H1 (cell line): ENCODE measurements at regions not wholly inside any gene's neighbourhood (a gene's known extent, or its start where the extent isn't known, plus 50 kb on each side); places are given as distances from the start of the nearest gene placed in this dataset.

Experiments used
- CTCF ChIA-PET: fragments of 300-600 bp; sonication (Branson Sonifier 250); formaldehyde crosslinking; loops from one replicate; lab custom pipeline; 2021; ENCODE audit not compliant: partially characterized antibody; lab: Charles Lee
- POLR2A ChIA-PET: fragments of 300-600 bp; sonication (Branson Sonifier 250); formaldehyde crosslinking; loops from one replicate; lab custom pipeline; 2021; ENCODE audit warnings: inconsistent platforms; ENCODE audit not compliant: partially characterized antibody; lab: Charles Lee
- DNase-seq, 2 experiments: peaks; one replicate each; pipeline versions ENCODE4 v3.0.0 to v3.0.0-alpha.2; 2010 to 2022; ENCODE audit warnings: low spot score in 2 of 2, low read depth in 1 of 2, mixed read lengths in 1 of 2
- FAIRE-seq: peaks from 2 replicates; lab custom pipeline; 2011; peaks lifted over from hg19 to GRCh38; lab: Jason Lieb, UNC
- H2AFZ ChIP-seq: 2 replicates; pipeline ENCODE4 v1.8.1; 2012; ENCODE audit warnings: low read length, inconsistent platforms
- H2AK5ac ChIP-seq: 2 replicates; pipeline ENCODE4 v1.6.1; 2013; ENCODE audit warnings: low read depth, low read length
- H2BK120ac ChIP-seq: replicated peaks from 2 replicates; pipeline ENCODE3; 2013; ENCODE audit warnings: low read depth, low read length, inconsistent platforms
- H2BK12ac ChIP-seq: 2 replicates; pipeline ENCODE4 v1.6.1; 2013; ENCODE audit warnings: low read depth, low read length
- H2BK15ac ChIP-seq: 2 replicates; pipeline ENCODE4 v1.6.1; 2013; ENCODE audit warnings: low read length
- H2BK20ac ChIP-seq: 2 replicates; pipeline ENCODE4 v1.6.1; 2013; ENCODE audit warnings: low read length
- H2BK5ac ChIP-seq: 2 replicates; pipeline ENCODE4 v1.6.1; 2013; ENCODE audit warnings: low read depth, low read length
- H3K14ac ChIP-seq: 2 replicates; pipeline ENCODE4 v1.6.1; 2013; ENCODE audit warnings: inconsistent platforms; ENCODE audit not compliant: insufficient read length
- H3K18ac ChIP-seq: 2 replicates; pipeline ENCODE4 v1.6.1; 2013; ENCODE audit warnings: low read length; ENCODE audit errors: extremely low read depth
- H3K23ac ChIP-seq: 2 replicates; pipeline ENCODE4 v1.6.1; 2013; ENCODE audit warnings: inconsistent platforms; ENCODE audit not compliant: insufficient read length
- H3K23me2 ChIP-seq: 2 replicates; pipeline ENCODE4 v1.6.1; 2013; ENCODE audit warnings: low read depth, low read length
- H3K27ac ChIP-seq: 2 replicates; pipeline ENCODE4 v1.6.1; 2011; ENCODE audit warnings: low read depth, low read length, inconsistent platforms
- H3K27me3 ChIP-seq, 4 experiments: replicated peaks in 1 of 4; 1 replicate in 1 of 4; 2 replicates in 3 of 4; pipeline versions ENCODE4 v1.6.1 to v1.8.1; 2011 to 2013; ENCODE audit warnings: low read length in 3 of 4, mild to moderate bottlenecking in 3 of 4, inconsistent platforms in 2 of 4, mixed read lengths in 2 of 4, moderate library complexity in 1 of 4; ENCODE audit not compliant: control insufficient read depth in 3 of 4, insufficient read depth in 3 of 4; ENCODE audit errors: extremely low read depth in 1 of 4
- H3K36me3 ChIP-seq, 4 experiments: 2 replicates each; pipeline versions ENCODE4 v1.6.1 to v1.8.1; 2011 to 2013; ENCODE audit warnings: mild to moderate bottlenecking in 4 of 4, low read length in 3 of 4, moderate library complexity in 2 of 4, control low read depth in 1 of 4, inconsistent platforms in 1 of 4; ENCODE audit not compliant: insufficient read depth in 4 of 4, control insufficient read depth in 2 of 4
- H3K4ac ChIP-seq: replicated peaks from 2 replicates; pipeline ENCODE3; 2013; ENCODE audit warnings: low read length, low read depth, mixed read lengths, inconsistent platforms; ENCODE audit not compliant: insufficient read length
- H3K4me1 ChIP-seq, 4 experiments: replicated peaks in 1 of 4; 1 replicate in 1 of 4; 2 replicates in 3 of 4; pipeline versions ENCODE4 v1.6.1 to v1.8.1; 2011 to 2013; ENCODE audit warnings: low read length in 3 of 4, inconsistent platforms in 2 of 4, mixed read lengths in 1 of 4; ENCODE audit not compliant: insufficient read depth in 4 of 4, control insufficient read depth in 3 of 4
- H3K4me2 ChIP-seq, 2 experiments: 2 replicates each; pipeline versions ENCODE4 v1.6.1 to v1.8.1; 2011 to 2013; ENCODE audit warnings: low read depth in 2 of 2, low read length in 2 of 2, control low read depth in 1 of 2, inconsistent platforms in 1 of 2, mild to moderate bottlenecking in 1 of 2; ENCODE audit not compliant: insufficient read depth in 1 of 2
- H3K4me3 ChIP-seq, 4 experiments: fragments of 200-600, 300-600 bp in 1 of 4; sonication (generic), shearing (Covaris generic), sonication (Bioruptor Twin) in 1 of 4; 2 replicates each; pipeline versions ENCODE4 v1.5.1 to v1.8.1; 2011 to 2016; ENCODE audit warnings: low read length in 4 of 4, low read depth in 3 of 4, control low read depth in 2 of 4, inconsistent platforms in 2 of 4, mild to moderate bottlenecking in 2 of 4, mixed read lengths in 1 of 4, moderate library complexity in 1 of 4; ENCODE audit not compliant: insufficient read depth in 2 of 4; ENCODE audit errors: extremely low read depth in 1 of 4
- H3K56ac ChIP-seq: replicated peaks from 2 replicates; pipeline ENCODE3; 2013; ENCODE audit warnings: low read depth, mild to moderate bottlenecking, mixed read lengths, low read length, inconsistent platforms; ENCODE audit not compliant: insufficient read length
- H3K79me1 ChIP-seq: 2 replicates; pipeline ENCODE4 v1.6.1; 2013; ENCODE audit warnings: low read depth, low read length, control low read depth
- H3K79me2 ChIP-seq, 2 experiments: 2 replicates each; pipeline versions ENCODE4 v1.6.1 to v1.8.1; 2012 to 2013; ENCODE audit warnings: low read length in 2 of 2, mild to moderate bottlenecking in 2 of 2, inconsistent platforms in 1 of 2; ENCODE audit not compliant: insufficient read depth in 2 of 2, control insufficient read depth in 1 of 2
- H3K9ac ChIP-seq, 4 experiments: replicated peaks in 1 of 4; 1 replicate in 1 of 4; 2 replicates in 3 of 4; pipeline versions ENCODE4 v1.6.1 to v1.8.1; 2011 to 2013; ENCODE audit warnings: low read depth in 3 of 4, low read length in 3 of 4, control low read depth in 2 of 4, mild to moderate bottlenecking in 2 of 4, moderate library complexity in 2 of 4, inconsistent platforms in 1 of 4; ENCODE audit errors: extremely low read depth in 1 of 4
- H3K9me3 ChIP-seq, 2 experiments: 2 replicates each; pipeline versions ENCODE4 v1.6.1 to v1.8.1; 2012 to 2013; ENCODE audit warnings: mild to moderate bottlenecking in 2 of 2, moderate library complexity in 2 of 2, control low read depth in 1 of 2, inconsistent platforms in 1 of 2, low read depth in 1 of 2, low read length in 1 of 2, mixed read lengths in 1 of 2; ENCODE audit not compliant: insufficient read depth in 2 of 2
- H4K20me1 ChIP-seq, 2 experiments: replicated peaks in 1 of 2; 2 replicates each; pipeline versions ENCODE3 to v1.8.1; 2011 to 2013; ENCODE audit warnings: inconsistent platforms in 2 of 2, low read length in 2 of 2, mild to moderate bottlenecking in 1 of 2; ENCODE audit not compliant: insufficient read depth in 2 of 2, control insufficient read depth in 1 of 2
- H4K5ac ChIP-seq: 2 replicates; pipeline ENCODE4 v1.6.1; 2013; ENCODE audit warnings: low read length, low read depth, mixed read lengths, inconsistent platforms; ENCODE audit not compliant: insufficient read length
- H4K8ac ChIP-seq: 2 replicates; pipeline ENCODE4 v1.8.0; 2013; ENCODE audit warnings: mild to moderate bottlenecking, moderate library complexity, low read length, inconsistent platforms; ENCODE audit not compliant: insufficient read depth; ENCODE audit errors: extremely low read depth
- H4K91ac ChIP-seq: replicated peaks from 2 replicates; pipeline ENCODE3; 2013; ENCODE audit warnings: low read length, mixed read lengths, inconsistent platforms; ENCODE audit not compliant: insufficient read length
- CBX5 ChIP-seq: fragments of 300-800, 300-1000 bp; sonication (generic); IDR thresholded peaks from 2 replicates; pipeline ENCODE4 v1.7.1; 2016; ENCODE audit warnings: antibody characterized with exemption, low read length, low read depth
- EP300 ChIP-seq, 2 experiments: IDR thresholded peaks; 1 replicate in 1 of 2; 2 replicates in 1 of 2; pipeline ENCODE4 v1.6.1; 2011 to 2012; ENCODE audit warnings: low read depth in 2 of 2, low read length in 2 of 2, mild to moderate bottlenecking in 2 of 2, borderline replicate concordance in 1 of 2, inconsistent platforms in 1 of 2, moderate library complexity in 1 of 2
- HDAC2 ChIP-seq, 2 experiments: fragments of 300-600 bp in 1 of 2; sonication (generic) in 1 of 2; IDR thresholded peaks; 2 replicates each; pipeline ENCODE4 v1.6.1; 2011 to 2012; ENCODE audit warnings: low read depth in 2 of 2, low read length in 2 of 2, mild to moderate bottlenecking in 2 of 2, moderate library complexity in 2 of 2, borderline replicate concordance in 1 of 2, inconsistent platforms in 1 of 2
- JUN ChIP-seq: IDR thresholded peaks from 2 replicates; pipeline ENCODE4 v1.6.1; 2011; ENCODE audit warnings: low read depth, mild to moderate bottlenecking, improper control_type of control experiment, low read length
- KDM5A ChIP-seq: fragments of 200-600 bp; IDR thresholded peaks from 2 replicates; pipeline ENCODE4 v1.7.1; 2012; ENCODE audit warnings: mild to moderate bottlenecking, low read length, inconsistent platforms, mixed read lengths
- POLR2AphosphoS5 ChIP-seq: IDR thresholded peaks from 2 replicates; pipeline ENCODE4 v1.6.1; 2011; ENCODE audit warnings: low read depth, low read length
- RAD21 ChIP-seq, 2 experiments: IDR thresholded peaks in 1 of 2; conservative IDR thresholded peaks in 1 of 2; 2 replicates each; pipeline ENCODE4 v1.6.1; 2011; ENCODE audit warnings: low read depth in 2 of 2, low read length in 2 of 2, improper control_type of control experiment in 1 of 2, inconsistent platforms in 1 of 2, mild to moderate bottlenecking in 1 of 2, moderate library complexity in 1 of 2
- SIX5 ChIP-seq: IDR thresholded peaks from 2 replicates; pipeline ENCODE4 v1.6.1; 2011; ENCODE audit warnings: mild to moderate bottlenecking, low read depth, low read length
- YY1 ChIP-seq: IDR thresholded peaks from 2 replicates; pipeline ENCODE4 v1.6.1; 2011; ENCODE audit warnings: low read depth, mild to moderate bottlenecking, low read length
- WGBS, 2 experiments: shearing (Covaris generic) in 1 of 2; methylation state at CpG; one replicate each; pipeline versions ENCODE4 v1.1.6 to v1.1.7; 2013 to 2015; ENCODE audit warnings: low lambda C conversion rate in 2 of 2, mixed read lengths in 2 of 2, inconsistent platforms in 1 of 2, low coverage in 1 of 2, missing lambda C conversion rate in 1 of 2; ENCODE audit not compliant: insufficient replicate concordance in 2 of 2, insufficient coverage in 1 of 2, insufficient read length in 1 of 2; ENCODE audit errors: extremely low coverage in 1 of 2, missing lambda C conversion rate in 1 of 2; 5-methylcytosine and 5-hydroxymethylcytosine counted together
- TF ChIP-seq, protein P1 (sequence below): IDR thresholded peaks from 2 replicates; pipeline ENCODE4 v1.6.1; 2012; ENCODE audit warnings: low read length, inconsistent platforms

DNA sequence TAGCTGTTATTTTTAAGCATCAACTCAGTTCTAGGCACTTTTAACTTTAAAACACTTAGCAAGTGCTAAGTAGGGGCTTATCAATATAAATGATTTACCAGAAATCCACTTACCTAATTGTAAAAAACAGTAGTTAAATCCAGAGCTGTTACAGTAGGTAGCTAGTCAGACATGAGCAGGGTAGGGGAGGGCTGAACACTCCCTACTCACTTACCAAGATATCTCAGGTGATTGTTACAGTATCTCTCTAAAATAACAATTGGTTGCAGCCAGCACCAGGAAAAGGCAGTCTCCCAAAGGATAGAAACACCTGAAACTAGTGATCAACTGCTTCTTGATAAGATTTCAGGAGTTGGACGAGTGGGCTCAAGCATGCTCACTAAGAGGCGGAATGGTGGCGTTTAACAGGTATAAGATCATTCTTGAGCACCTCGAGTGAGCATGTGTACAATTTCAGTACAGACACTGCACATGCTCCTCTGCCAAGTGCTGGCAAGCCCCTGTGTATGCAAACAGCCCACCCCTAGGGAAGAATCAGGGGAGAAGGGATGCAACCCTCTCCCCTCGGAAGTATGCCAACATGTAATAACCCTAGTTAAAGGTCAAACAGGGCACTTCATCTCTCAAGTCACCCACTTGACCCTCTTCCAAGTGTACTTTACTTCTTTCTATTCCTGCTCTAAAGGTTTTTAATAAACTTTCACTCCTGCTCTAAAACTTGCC is 1113.6 kb upstream of the SEL1L start:
- Histone ChIP-seq H2BK20ac (no peak overlapping the region), H3K4ac (no peak overlapping the region), H3K4me1 (peaks cover 0 to 4% (median 0%) of the 10 kb centered on the region in 4 experiments; a peak in 2 of 7 replicates), H3K23me2 (no peaks in the 10 kb centered on the region; the same call in 1 of the 2 replicates), H3K79me2 (no peaks in the 10 kb centered on the region; a peak in 1 of 4 replicates), H3K18ac (no peak overlapping the region), H2AFZ (no peak overlapping the region), H2BK12ac (no peak overlapping the region), H4K8ac (no peak overlapping the region), H2BK120ac (no peak overlapping the region), H3K36me3 (no peaks in the 10 kb centered on the region), H3K27me3 (no peaks in the 10 kb centered on the region), H3K14ac (no peak overlapping the region), H3K27ac (no peak overlapping the region), H3K79me1 (no peaks in the 10 kb centered on the region), H2BK15ac (no peak overlapping the region), H3K56ac (no peak overlapping the region), H3K4me2 (no peak overlapping the region), H2AK5ac (no peak overlapping the region; the same call in 1 of the 2 replicates), H3K4me3 (no peak overlapping the region), H2BK5ac (no peak overlapping the region), H4K20me1 (no peaks in the 10 kb centered on the region), H3K23ac (no peak overlapping the region), H4K5ac (no peak overlapping the region), H3K9me3 (no peaks in the 10 kb centered on the region), H3K9ac (no peak overlapping the region), H4K91ac (no peak overlapping the region)
- WGBS, 2 experiments, result 90% methylated on average over 5 of the region's 5 CpGs; no CpG with 5 or more reads in 1 of the 2 experiments
- FAIRE-seq (no peak), DNase-seq (no peak)
- ChIA-PET POLR2A (interaction anchor here (0.7 kb wide), 1 partner anchor 7 kb away, joined by 3 read pairs; no protein-coding TSS in a partner anchor), CTCF (no interaction called here)
- TF ChIP-seq POLR2AphosphoS5 (no peak), EP300 (IDR thresholded peaks at IDR 0.05; ENCODE audit: borderline replicate concordance in 1 of 2, low read depth in 2 of 2, low read length in 2 of 2) (no peak), YY1 (no peak), JUN (no peak), HDAC2 (IDR thresholded peaks at IDR 0.05; ENCODE audit: borderline replicate concordance in 1 of 2, low read depth in 2 of 2, low read length in 2 of 2) (no peak), CBX5 (no peak), SIX5 (no peak), KDM5A (no peak), RAD21 (IDR thresholded peaks at IDR 0.05 in 1 of 2, conservative IDR thresholded peaks at IDR 0.05 in 1 of 2; ENCODE audit: low read depth in 2 of 2, low read length in 2 of 2) (no peak)
- TF ChIP-seq, protein P1, sequence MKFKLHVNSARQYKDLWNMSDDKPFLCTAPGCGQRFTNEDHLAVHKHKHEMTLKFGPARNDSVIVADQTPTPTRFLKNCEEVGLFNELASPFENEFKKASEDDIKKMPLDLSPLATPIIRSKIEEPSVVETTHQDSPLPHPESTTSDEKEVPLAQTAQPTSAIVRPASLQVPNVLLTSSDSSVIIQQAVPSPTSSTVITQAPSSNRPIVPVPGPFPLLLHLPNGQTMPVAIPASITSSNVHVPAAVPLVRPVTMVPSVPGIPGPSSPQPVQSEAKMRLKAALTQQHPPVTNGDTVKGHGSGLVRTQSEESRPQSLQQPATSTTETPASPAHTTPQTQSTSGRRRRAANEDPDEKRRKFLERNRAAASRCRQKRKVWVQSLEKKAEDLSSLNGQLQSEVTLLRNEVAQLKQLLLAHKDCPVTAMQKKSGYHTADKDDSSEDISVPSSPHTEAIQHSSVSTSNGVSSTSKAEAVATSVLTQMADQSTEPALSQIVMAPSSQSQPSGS, result no peak
